PFSK-1 (cell line): ENCODE measurements at regions not wholly inside any gene's neighbourhood (a gene's known extent, or its start where the extent isn't known, plus 50 kb on each side); places are given as distances from the start of the nearest gene placed in this dataset.

Source experiments
- POLR2AphosphoS5 ChIP-seq: IDR thresholded peaks from 2 replicates; pipeline ENCODE4 v1.6.1; 2012; ENCODE audit warnings: low read depth, mild to moderate bottlenecking, control low read depth, low read length, moderate library complexity
- SIN3A ChIP-seq: IDR thresholded peaks from 2 replicates; pipeline ENCODE4 v1.6.1; 2012; ENCODE audit warnings: mild to moderate bottlenecking, low read length, moderate library complexity, borderline replicate concordance; ENCODE audit not compliant: insufficient read depth
- TAF1 ChIP-seq: IDR thresholded peaks from 2 replicates; pipeline ENCODE4 v1.6.1; 2012; ENCODE audit warnings: low read length, control low read depth, borderline replicate concordance; ENCODE audit not compliant: insufficient read depth

- no peak for TF ChIP-seq TAF1
- TF ChIP-seq SIN3A: no peak
- TF ChIP-seq POLR2AphosphoS5: no peak
Observed at GRCh38 chr4:164108971-164109370, 614.5 kb downstream of the TMA16 start.
